HG03565 (cell line): ENCODE measurements at regions not wholly inside any gene's neighbourhood (a gene's known extent, or its start where the extent isn't known, plus 50 kb on each side); places are given as distances from the start of the nearest gene placed in this dataset.
"Not testable (repeated sequence)": the region's sequence is repeated elsewhere in the genome, so short reads cannot be mapped to it uniquely, and the experiment has no call there.

Source experiments
- ATAC-seq: cut with Tn5 transposase; IDR thresholded peaks from one replicate; pipeline ENCODE4 v1.9.1; 2021; ENCODE audit warnings: mild to moderate bottlenecking, moderate library complexity; ENCODE audit not compliant: unreplicated experiment

DNA sequence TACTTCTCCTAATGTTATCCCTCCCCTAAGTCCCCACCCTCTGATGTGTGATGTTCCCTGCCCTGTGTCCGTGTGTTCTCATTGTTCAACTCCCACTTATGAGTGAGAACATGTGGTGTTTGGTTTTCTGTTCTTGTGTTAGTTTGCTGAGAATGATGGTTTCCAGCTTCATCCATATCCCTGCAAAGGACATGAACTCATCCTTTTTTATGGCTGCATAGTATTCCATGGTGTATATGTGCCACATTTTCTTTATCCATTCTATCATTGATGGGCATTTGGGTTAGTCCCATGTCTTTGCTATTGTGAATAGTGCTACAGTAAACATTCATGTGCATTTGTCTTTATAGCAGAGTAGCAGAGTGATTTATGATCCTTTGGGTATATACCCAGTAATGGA lies 613.8 kb upstream of the KIF2B start:
- ATAC-seq, result not testable (repeated sequence)

GRCh38 chr17:53193044-53193443 lies 629.7 kb upstream of the KIF2B start:
- ATAC-seq, result no peak

- no peak for ATAC-seq
These were observed 630.8 kb upstream of the KIF2B start for GRCh38 chr17:53191878-53192277.

DNA sequence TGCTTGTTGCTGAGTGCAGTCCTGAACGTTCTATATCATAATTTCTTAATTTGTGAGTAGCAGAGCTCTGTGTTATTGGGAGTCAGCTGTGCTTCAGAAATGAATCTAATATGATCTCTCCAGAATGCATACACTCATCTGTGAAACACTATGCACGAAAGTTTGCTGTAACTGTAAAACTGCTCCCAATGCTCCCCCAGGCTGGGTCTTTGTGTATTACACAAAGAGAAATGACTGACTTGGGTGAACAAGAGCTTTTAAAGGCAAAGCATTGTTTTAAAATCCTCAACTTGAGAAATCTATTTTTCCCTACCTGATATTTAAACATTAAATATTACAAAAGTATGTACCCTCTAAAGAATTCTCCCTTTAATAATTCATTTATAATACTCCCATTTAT lies 636.7 kb upstream of the KIF2B start:
- no peak for ATAC-seq

DNA sequence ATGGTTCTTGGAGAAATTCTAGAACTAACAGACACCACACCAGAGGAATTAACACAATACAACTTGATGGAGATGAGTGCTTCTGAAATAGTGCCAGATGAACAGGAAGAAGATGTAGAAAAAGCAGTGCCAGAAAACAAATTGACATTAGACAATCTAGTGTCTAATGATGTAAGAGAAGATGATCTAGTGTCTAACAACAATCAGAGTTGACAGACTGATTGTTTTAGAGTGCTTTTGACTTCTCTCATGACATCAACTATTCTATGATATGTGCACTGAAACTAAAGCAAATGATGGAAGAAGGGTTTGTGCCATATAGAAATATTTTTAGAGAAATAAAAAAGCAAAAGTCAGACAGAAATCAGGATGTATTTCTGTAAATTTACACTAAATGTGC lies 646.1 kb upstream of the KIF2B start:
- no peak for ATAC-seq

DNA sequence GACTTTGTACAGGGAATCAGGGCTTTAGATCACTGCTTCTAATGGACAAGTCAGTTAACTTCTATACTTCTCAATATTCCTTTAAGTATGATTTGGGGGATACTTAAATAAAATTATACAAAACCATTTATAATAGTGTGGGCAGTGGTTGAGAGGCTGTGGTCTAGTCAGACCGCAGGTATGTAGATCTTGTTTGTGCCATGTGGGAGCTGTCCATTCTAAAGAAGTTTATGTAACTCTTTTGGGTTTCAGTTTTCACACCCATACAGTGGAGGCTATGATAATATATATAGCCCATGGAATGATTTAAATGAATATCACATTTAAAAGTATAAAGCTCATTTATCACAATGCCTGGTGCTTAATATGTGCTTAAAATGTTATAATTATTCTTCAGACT lies 654.3 kb upstream of the KIF2B start:
- no peak for ATAC-seq

DNA sequence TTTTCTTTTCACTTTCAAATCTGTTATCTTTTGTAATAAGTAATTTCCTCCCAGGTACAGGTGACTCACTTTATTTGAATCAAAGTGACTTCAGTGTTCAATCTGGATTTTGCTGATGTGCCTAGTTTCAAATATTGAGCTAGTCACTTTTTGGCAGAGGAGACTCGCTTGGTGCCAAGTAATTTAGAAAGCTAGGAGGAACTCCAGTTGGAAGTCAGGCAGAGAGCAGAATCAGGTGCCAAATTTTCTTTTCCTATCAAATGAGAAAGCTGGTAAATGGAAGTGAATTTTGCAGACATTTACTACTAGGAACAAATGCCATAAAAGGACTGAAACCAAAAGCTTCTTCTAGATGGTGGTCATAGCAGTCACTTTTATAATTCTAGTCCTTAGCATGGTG lies 656.0 kb upstream of the KIF2B start:
- no peak for ATAC-seq

DNA sequence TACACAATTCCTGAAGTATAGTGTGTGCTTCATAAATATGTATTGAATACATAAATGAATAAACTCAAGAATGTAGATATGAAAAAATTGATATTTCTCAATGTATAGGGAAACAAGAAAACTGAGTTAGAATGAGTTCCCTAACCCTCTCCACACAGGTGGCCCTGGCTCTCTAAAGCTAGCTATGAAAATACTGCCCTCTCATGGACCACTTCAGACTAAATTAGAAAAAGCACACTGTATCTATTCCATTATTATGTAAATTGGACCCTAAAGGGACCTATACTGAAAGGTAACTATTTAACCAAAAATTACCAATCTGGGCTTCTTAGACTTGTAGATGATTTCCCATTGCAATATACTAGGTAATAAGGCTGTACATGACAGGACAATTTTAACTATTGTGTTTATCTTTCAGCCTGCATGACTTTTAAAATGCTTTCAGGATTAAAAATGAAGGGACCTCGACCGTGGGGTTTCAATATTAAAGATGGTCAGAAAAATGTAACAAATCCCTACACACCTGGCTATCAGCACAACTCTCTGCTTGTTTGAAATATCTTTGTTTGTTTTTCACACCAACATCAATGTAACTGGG lies 672.5 kb upstream of the KIF2B start:
- no peak for ATAC-seq

DNA sequence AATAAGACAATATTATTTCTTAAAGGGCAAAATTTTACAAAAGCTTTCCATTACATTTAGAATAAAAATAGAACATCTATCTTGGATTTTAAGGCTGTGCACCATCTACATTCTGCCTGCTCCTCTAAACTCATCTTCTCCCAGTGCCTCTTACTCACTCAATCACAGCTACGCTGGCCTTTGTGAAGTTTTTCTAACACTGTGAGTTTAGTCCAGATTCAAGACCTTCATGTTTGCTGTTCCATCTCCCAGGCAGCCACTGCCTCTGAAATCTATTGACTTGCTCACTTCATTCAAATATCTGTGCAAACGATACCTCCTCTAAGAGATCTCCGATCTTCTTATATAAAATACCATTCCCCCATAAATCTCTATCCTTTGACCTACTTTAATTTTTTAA lies 673.4 kb upstream of the KIF2B start:
- no peak for ATAC-seq

GRCh38 chr17:53148058-53148457 lies 674.7 kb upstream of the KIF2B start:
- ATAC-seq, result no peak

- ATAC-seq, result no peak
These were observed 679.8 kb upstream of the KIF2B start for GRCh38 chr17:53142890-53143289.

DNA sequence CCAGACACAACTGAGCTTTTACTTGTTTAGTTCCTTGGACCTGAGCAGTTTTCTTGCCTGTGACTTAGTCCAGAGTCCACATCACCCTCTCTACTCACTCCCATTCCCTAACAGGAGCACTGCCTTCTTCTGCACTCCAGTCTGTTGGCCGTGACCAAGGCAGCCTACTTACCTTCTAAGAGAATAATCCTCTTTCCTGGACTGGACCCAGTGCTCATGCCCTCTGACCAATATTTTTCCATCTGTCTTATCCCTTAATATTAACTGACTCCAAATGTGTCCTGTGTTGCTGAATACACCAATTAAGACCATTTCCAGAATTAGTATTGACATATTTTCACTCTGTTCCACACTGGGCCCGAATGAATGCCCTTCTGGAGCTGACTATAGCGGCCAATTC lies 681.0 kb upstream of the KIF2B start:
- ATAC-seq, result no peak

DNA sequence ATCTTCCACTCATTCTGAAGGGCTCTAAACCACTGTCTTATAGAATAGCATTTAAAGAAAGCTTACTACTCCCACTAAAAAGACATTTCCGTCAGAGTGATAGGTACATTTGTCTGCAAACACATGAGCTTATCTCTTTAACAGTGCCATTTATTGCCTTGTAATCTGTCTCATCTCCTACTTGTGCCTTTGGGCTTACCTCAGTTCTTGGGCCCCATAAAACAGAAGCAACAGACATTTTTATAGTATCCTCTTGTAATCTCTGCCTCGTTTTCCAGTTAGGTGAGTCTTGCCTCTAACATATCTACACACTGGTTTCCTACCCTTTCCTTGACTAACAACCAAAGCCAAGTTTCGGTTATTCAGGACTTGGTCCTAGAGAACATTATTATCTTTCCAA lies 681.4 kb upstream of the KIF2B start:
- no peak for ATAC-seq

DNA sequence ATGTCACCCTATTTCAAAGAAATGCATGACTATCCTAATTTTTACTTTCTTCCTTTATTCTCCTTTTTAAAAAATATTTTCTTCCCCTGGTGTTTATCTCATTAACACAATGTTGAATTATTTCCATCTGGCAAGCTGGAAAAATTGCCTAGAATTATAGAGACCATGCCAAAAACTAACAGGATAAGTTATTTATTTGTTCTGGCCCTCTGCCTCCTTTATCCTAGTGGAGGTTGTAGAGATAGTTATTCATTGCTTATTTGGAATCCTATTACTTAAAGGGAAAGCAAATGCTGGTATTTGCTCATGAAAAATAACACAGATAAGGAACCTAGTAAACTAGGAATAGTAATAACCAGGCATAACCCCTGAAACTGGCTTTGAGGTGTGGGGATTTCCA lies 684.9 kb upstream of the KIF2B start:
- ATAC-seq, result no peak

- no peak for ATAC-seq
These were observed 686.8 kb upstream of the KIF2B start for GRCh38 chr17:53135969-53136368.

DNA sequence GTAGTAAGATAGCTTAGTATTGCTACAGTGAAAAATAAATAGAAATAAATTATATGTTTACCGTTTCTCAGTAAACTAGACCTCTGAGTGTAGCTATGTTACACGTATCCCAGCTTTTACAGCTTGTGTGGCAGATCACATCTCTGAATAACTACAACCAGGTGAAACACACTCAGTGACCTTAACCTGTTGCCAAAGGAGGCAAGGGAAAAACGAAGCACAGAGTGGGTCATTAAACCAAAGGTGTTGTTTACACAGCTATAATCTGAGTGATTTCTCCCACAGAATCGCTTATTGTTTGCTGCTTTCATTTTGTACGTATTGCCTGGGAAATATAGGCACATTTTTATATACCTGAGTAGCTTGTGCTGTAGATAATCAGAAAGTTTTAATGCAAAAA lies 688.2 kb upstream of the KIF2B start:
- ATAC-seq, result no peak

- no peak for ATAC-seq
These were observed 688.9 kb upstream of the KIF2B start for GRCh38 chr17:53133876-53134275.

- ATAC-seq, result no peak
These were observed 692.9 kb upstream of the KIF2B start for GRCh38 chr17:53129863-53130262.

DNA sequence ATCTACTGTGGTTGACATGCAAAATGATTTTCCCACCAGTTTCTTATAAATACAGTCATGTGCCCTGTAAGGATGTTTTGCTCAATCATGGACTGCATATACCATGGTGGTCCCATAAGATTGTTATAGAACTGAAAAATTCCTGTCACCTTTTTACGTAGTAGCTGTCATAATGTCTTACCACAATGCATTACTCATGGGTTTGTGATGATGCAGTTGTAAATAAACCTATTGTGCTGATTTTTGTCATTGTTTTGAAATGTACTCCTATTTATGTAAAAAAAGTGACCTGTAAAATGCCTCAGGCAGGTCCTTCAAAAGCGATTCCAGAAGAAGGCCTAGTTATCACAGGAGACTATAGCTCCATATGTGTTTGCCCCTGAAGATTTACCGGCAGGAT lies 695.4 kb upstream of the KIF2B start:
- no peak for ATAC-seq

GRCh38 chr17:53122966-53123365 lies 699.8 kb upstream of the KIF2B start:
- ATAC-seq, result no peak

DNA sequence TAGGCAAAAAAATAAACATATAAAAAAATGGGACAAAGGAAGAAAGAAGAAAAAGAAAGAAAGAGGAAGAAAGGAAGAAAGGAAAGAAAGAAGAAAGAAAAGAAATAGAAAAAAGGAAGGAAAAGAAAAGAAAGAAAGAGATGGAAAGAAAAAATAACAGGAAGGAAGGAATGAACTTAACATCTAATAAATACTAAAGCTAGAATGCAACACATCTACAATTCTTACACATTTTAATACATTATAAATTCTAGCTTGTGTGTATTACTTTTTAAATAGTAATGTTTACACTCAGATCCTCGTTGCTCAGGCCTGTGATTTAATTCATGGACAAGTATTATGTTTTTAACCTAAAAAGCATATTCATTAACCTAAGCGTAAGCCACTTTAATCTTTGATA lies 703.0 kb upstream of the KIF2B start:
- ATAC-seq, result no peak

DNA sequence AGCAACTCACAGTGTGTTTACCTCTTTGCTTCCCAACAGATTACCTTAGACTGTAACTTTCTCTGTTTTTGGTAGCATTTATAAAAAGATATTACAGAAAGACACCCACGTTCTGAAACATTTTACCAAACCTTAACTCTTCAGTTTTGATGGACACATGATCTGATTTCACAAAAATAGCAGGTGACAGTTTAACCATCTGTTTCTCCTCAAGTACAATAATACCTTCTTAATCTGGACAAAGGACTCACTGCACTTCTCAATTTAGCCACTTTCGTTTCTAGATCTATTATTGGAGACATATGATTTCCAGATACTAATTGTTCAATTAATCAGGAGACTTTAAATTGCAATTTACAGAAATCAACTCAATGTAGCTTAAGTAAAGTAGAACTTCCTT lies 703.8 kb upstream of the KIF2B start:
- no peak for ATAC-seq

DNA sequence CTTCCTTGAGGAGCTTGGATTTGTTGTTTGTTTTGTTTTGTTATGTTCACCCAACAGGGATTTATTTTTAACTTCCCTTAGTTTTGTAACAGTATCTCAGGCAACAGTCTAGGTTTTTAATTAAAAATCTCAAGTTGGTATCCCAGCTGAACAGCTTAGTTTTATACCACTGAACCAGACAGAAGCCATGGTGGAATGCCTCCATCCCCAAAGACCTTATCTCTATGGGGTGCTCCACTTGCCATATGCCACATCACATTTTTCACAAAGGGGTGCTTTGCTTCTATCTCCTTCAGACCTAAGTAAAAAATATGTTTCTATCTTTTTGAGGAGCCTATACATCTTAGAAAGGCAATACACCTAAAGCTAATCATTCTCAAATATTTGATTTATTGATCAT lies 715.8 kb upstream of the KIF2B start:
- no peak for ATAC-seq

GRCh38 chr17:53101706-53102105 lies 721.0 kb upstream of the KIF2B start:
- no peak for ATAC-seq
